GM04503 (cell line): ENCODE measurements at regions not wholly inside any gene's neighbourhood (a gene's known extent, or its start where the extent isn't known, plus 50 kb on each side); places are given as distances from the start of the nearest gene placed in this dataset.

Source experiments
- DNase-seq: peaks from one replicate; pipeline ENCODE4 v3.0.0-alpha.2; 2012; ENCODE audit warnings: low read depth

DNA sequence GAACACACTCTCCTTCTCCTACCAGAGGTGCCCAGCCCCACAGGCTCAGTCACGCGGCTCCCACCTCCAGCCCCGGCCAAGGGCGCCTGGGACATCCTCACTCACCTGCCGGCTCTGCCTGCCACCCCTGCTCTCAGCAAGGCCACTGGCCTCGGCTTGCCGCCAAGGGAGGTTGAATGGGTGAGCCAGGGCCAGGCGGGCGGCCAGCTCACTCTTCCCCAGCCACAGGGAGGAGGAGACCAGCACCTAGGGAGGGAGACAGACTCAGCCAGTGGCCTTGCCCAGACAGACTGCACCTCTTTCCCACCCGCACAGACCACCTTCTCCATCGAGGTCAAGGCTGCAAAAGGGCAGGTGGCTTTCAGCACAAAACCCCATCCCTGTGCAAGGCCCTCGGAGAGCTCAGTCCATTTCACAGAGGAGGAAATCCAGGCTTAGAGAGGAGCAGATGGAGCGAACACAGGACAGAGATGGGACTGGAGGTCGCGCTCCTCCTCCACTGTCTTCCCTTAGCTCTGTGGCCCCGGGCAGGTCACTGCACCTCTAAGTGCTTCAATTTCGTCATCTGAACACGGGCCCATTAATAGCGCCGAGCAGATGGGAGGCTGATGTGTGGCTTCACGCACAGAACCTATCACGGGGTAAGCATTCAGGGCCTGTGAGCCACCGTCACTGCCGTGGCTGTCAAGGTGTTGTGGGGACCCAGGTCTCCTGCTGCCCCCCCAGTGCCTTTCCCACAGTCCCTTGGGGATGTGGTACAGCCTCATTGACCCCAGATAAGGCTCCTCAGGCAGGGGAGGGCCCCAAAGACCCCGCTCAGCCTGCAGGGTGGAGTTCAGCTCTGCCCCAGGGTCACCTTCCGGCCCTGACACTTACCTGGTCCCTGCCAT is 56.1 kb downstream of the RMI2 start:
- DNase-seq, result no peak

DNA sequence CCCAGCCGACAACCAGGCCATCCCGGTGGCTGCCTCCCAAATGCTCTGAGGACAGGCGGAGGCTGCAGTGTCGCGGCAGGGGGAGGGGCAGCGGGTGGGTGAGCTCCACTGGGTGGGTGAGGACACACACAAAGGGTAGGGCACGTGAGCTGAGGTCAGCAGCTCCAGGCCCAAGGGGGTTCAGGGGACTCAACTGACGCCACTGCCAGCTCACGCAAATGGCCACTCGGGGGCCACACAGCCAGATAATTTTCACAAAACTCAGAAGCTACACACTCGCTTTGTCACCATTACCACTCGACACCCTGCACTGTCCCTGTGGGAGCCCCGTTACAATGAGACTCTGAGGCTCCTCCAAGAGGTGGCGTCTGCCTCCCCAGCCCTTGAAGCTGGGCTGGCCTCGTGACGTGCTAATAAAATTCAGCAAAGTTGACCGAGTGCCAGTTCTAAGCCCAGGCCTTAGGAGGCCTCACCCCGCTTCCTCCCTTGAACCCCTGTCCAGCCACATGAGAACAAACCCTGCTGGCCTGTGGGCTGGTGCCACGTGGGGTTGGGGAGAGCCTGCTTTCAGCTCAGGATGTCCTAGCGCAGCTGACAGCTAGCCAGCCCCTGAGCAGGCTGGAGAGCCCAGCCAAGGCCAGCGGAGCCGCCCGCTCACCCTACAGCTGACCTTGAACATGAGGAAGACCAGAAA is 56.9 kb downstream of the RMI2 start:
- no peak for DNase-seq

DNA sequence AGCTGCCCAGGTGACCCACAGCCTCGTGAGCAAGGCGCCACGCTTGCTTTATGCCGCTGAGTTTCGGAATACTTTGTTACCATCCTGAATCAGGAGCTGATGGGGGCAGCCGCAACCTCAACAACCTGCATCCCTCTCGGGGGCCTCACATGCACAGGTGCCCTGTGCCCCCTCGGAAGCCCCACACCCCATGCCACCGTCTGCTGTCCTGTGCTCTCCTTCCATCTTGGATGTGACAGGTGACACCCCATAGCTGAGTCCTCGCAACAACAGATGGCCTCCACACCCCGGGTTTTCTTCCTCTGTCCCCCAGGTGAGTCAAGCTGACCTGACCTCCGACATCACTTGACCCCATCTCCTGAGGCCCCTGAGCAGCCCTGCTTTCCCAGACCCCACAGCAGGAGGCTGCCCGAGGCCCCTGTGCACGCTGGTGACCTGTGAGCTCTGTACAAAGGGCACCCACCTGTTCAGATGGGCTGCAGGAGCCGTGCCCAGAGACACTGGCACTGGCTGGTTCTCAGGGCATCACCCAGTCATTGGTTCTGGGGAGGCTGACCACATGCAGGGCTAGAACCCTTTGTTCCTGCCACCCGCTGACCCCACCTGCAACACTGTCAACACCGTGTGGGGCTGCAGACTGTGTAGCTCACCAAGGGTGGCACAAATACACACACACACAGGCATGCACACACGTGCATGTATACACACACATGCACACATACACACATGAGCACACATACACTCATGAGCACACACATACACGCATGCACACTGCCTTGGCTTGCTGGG is 57.7 kb downstream of the RMI2 start:
- DNase-seq, result no peak

DNA sequence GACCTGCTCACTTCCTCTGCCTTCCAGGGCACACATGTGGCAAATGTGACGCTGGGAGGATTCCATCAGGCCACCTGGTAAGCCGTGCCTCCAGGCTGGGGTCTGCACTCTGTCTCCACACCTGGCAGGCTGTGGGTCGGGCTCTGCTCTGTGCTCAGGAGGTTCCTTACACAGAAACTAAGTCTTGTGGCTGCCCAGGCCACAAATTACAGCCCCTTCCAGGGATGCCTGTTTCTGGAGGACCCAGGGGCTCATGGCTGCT is 58.2 kb downstream of the RMI2 start:
- DNase-seq, result no peak

DNA sequence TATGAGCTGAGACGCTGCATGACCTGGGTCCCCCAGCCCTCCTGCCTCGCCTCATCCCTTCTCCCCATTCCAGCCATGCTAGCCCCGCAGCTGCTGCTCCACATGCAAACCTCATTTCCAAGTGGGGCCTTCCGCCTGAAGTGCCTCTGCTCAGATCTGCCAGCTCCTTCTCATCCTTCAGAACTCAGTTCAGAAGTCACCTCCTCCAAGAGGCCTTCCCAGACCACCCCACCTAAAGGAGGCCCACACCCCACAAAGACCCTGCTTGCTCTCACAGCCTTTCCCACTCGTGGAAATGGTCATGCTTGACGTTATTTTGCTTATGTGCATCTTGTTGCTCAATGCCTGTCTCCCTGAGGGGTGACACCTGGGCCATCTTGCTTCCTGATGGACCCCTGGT is 58.7 kb downstream of the RMI2 start:
- DNase-seq, result no peak

DNA sequence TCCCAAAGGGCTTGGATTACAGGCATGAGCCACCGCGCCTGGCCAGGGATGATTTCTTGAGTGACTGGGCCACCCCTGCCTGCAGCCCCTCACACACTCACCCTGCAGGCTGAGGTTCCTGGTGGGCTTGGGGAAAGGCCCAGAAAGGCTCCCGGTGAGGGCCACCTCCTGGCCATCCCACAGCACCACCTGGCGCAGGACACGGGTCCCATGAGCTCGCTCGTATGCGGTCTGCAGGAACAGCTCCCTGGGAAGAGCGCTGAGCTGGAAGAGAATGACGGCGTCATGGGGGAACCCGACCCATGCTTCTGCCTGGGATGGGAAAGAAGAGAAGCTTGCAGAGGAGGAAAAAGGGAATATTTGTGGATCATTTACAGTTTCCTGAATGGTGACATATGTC is 59.3 kb downstream of the RMI2 start:
- DNase-seq, result no peak

DNA sequence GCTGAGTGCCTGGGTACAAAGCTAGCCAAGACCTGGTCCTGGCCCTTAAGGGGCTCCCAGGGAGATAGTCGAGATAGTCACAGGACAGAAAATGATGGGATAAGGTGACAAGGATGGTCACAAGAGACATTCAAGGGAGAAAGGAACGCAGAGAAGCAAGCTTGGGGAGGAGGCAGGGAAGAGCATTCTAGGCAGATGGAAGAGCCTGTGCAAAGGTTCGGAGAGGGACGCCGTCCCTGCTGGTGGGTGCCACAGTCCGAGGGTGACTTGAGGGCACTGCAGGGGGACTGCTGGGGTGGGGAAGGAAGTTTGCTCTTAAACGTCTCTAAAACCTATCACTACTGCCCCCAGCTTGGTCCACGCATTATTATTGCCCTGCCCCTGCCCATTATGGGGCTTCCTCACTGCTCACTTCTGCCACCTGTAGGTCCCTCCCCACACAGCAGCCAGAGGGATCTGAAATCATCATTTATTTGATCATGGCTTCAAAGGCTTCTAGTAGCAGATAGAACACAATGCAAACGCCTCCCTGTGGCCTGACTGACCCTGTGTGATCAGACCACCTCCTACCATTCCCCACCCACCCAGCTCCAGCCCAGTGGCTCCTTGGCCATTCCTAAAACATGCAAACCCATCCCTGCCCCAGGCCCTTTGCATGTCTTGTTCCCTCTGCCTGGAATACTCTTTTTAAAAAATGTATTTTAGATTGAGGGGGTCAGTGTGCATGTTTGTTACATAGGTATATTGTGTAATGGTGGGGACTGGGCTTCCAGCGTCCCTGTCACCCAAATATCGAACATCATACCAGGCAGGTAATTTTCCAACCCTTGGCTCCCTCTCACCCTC is 60.3 kb downstream of the RMI2 start:
- no peak for DNase-seq

DNA sequence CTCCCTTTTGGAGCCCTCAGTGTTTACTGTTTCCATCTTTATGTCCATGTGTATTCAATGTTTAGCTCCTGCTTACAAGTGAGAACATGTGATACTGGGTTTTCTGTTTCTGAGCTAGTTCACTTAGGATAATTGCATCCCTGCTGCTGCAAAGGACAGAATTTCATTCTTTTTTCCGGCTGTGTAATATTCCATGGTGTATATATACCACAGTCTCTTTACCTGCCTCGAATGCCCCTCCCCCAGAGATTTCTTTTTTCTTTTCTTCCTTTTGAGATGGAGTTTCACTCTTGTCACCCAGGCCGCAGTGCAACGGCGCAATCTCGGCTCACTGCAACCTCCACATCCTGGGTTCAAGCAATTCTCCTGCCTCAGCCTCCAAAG is 60.9 kb downstream of the RMI2 start:
- no peak for DNase-seq

DNA sequence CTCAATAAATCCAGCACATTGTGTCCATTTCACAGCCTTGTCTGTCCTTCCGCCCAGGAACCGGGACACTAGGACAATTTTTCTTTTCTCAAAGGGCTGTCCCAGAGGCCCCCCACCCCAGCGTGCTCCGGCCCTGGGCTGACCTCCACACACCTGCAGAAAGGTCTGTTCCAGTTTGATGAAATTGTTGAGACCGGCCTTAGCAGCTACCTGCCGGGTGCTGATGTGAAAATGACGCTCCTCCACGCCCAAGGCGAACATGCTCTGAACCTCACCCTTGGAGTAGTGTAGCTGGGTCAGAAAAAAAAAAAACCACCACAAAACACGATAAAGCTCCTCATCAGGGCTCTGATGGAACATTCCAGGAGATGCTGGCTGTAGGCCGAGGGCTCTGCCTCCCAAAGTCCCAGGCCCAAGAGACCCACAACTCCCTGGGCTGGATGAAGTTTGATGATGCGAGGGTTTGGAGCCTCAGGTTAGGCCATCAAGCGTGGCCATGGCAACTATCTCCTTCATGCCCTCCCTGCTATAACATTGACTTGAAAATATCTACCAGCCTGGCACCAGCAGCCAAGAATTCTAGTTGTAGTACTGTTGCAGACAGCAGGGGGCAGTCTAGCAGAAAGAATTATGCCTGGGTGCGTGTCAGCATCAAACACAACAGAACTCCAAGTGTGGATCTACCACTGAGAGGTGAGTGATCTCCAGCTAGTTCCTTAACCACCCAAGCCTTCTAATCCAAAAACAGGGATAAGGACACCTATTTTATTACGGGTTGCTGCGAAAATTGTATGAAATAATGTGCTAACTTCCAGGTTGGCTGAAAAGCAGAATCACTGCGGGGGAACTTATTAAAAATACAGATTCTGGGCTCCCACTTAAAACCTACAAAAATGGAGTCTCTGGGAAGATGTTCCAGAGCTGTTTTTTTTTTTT is 62.1 kb downstream of the RMI2 start:
- DNase-seq, result peak; percentile 29

DNA sequence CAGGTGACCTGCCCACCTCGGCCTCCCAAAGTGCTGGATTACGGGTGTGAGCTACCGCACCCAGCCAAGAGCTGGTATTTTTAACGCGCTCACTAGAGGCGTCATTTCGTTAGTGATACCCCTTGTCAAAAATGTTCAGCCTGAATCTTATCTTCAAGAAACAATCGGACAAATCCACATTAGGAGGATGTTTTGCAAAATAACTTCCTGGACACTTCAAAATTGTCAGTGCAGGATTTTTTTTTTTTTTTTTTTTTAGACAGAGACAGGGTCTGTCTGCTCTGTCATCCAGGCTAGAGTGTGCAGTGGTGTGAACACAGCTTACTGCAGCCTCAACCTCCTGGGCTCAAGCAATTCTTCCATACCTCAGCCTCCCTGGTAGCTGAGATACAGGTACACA is 63.0 kb downstream of the RMI2 start:
- DNase-seq, result no peak

DNA sequence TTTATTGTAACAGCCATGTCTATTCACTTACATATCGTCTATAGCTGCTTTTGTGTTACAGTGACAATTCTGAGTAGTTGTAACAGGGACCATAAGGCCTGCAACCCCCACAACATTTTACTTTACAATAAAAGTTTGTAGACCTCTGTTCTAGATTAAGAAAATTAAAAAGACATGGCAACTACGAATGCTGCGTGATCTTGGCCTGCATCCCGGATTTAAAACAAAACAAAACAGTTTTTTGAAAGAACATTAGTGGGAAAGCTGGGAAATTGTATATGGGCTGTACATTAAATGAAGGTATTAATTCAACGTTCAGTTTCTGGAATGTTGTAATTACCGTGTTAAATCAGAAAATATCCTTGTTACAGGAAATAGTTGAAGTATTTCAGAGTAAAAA is 64.1 kb downstream of the RMI2 start:
- DNase-seq, result no peak

DNA sequence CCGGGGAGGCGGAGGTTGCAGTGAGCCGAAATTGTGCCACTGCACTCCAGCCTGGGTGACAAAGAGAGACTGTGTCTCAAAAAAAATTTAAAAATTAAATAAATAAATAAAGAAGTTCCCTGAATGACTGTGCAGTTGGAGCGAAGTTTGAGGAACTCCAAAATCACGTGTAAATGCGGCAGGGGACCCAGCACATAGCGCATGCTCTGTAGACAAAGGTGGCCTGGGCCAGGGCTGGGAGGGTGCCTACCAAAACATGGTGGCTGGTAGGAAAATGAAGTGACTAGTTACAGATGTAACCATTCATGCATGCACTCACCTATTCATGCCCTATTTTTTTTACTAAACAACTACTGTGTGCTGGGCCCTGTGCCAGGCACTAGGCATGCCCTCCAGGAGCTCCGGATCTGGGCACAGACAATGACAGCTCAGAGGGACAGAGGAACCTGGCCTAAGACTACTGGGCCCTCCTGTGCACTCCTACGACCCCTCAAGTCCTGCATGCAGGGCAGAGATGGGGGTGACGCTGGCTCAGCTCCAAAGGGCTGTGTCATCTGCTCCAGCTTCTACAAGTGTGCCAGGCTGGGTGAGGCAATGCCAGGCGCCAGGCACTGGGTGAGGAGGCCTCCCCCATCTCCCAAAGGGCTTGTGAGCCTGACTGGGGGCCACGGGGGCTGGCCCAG is 65.3 kb downstream of the RMI2 start:
- no peak for DNase-seq

DNA sequence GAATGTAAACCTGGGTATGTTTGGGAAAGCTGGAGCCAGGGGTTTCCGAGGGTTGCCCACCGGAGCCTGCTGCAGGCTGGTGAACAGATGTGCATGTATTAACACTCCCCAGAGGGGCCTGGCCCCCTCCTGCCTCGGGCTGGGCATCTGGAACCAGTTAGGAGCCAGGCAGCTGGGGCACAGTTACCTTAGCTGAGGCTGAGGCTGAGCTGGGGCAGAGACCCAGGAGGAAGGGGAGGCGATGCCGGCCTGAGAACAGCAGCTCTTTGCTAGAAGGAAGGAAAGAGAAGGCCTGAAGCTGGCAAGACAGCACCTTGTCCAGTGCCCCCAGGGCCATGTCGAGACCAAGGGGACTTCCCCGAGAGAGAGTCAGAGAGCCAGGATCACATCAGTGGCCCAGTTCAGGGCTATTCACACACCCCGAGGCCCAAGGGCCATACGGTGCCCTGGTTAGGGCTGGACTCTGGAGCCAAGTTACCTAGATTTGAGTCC is 65.8 kb downstream of the RMI2 start:
- DNase-seq, result no peak

DNA sequence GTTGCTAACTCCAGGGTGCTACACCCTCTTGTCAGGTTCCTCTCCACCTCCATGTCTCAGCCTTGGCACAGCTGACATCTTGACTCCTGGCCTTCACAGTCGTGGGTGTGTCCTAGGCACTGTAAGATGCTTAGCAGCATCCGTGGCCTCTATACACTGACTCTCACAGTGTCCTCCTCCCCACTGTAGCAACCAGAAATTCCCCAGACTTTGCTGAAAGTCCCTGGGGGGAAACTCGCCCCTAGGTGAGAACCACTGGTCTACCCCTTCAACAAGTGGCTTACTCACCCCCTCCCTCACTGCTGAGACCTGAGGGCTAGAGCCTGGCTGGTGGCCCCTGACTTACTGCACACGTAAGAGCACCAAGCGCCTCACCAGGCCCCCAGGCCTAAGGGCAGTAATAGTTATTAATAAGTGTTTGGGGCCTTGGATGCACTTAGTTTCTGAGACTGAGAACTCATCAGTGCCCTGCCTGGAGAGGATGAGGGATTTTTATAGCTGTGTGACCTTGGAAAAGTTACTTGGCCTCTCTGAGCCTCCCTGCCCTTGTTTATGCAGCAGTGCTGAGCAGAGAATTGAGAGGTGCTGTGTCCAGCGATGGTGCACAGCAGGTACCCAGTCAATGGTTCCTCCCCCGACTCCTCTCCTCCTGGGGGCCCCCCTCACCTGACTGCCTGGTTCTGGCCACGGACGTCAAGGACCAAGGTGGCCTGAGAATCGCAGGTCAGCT is 67.1 kb downstream of the RMI2 start:
- no peak for DNase-seq

DNA sequence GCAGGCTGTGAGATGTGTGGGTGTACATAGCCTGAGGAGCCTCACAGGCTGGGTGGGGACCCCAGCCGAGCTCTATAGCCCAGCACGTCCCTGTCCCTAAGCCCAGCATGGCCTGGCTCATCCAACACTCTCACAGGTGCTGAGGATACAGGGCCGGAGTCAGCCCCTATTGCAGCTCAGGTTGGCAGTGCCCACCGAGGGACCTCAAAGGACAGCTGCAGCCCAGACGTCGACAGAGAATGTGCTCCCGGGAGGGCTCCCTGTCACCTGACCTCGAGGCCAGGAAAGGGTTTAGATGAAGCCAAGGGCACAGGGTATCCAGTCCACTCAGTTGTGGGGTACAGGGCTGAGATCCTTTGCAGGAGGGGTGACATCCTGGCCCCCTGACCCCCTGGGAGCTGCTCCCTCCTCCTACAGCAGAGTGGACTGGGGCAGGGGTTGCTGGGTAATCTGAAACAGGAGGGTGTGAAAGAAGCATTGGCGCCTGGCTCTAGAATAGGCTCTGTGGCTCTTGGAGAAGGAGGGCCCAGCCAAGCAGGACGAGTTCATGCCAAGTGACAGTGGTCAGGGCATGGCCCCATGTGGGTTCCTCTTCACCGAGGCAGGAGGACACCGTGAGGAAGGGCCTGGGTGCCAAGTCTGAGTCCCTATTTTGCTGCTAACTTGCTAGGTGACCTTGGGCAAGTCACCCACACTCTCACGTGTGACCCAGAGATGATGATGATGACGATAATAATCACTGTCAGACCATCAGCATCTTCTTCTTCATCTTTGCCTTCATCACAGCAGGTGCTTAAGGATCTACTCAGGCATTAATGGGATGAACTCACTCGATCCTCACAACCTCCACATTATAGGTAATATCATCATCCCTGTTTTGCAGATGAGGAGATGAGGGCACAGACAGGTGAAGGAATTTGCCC is 68.0 kb downstream of the RMI2 start:
- no peak for DNase-seq

DNA sequence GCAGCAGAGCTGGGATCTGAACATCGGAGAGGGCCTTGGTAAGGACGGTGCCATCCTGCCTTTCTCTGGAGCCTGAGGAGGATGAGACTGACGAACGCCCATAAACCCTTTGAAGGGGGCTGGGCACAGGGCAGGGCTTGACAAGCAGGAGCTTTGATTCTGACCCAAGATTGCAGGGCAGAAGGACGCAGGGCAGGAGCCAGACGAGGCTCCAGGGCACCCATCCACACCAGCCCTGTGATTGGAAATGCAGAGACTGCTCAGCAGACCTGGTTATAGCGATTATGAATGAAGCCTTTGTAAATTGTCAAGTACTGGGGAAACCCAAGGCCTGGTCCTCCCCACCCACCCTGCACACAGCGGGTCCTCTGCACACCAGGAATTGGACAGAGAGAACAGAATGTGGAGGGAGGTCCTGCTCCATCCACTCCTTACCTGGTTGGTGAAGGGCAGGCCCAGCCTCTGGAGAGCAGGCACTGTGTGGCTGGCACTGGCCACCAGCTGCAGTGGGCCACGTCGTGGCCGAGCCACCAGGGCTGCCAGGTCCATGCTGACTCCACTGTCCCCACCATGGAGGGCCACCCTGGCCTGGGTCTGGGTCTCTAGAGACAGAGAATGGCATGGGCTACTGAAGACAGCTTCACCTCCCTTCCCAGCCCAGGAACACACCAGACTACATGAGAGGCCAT is 68.8 kb downstream of the RMI2 start:
- DNase-seq, result no peak

DNA sequence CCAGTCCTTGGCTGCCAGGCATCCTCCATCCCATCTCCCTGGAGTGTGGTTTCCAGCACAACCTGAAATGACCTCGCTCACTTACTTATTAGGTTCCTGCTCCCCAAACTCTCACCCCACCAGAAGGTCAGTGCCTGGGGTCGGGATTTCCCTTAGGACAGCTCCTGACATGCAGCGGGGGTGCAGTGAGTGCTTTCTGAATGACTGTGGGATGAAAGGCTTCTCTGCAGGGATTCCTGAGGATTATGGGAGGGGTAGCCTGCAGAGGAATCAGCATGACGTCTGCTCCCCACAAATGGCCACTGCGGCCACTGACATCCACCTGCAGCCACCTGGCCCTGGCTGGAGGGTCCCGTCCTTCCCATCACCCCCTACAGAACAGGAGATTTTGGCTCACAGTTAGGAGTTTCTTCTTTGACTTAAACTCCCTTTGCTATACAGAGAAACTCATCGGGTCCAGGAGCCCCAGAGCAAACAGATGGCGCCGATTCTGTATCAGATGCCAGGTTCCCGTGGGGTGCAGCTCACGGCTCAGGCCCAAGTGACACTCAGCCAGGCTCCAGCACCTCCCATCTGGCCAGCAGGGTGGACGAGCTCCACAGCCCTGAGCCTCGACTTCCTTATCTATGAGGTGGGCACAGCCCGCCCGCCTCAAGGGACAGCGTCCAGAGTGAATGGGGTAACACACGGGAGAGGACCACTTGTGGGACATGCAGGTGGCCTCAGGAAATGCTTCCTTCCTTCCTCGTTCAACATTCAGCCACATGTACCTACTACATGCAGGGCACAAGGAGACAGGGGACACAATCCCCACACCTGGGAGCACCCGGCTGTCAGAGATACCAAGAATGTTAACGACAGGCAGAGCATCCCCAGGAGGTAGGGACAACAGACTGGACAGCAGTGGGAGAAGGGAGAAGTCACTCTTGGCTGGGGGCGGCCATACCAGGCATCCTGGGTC is 69.8 kb downstream of the RMI2 start:
- no peak for DNase-seq
